Gastroesophageal sphincter (tissue), 3 donors: ENCODE measurements at regions not wholly inside any gene's neighbourhood (a gene's known extent, or its start where the extent isn't known, plus 50 kb on each side); places are given as distances from the start of the nearest gene placed in this dataset.

Source experiments
- CTCF ChIP-seq, 4 experiments: fragments of 200-600 bp in 2 of 4; fragments of 450-650 bp in 2 of 4; sonication (generic) in 1 of 4; IDR thresholded peaks; one replicate each; pipeline ENCODE4 v1.5.1; 2017 to 2019; ENCODE audit warnings: antibody characterized with exemption in 4 of 4, mild to moderate bottlenecking in 2 of 4, moderate library complexity in 2 of 4
- EP300 ChIP-seq: sonication (generic); formaldehyde crosslinking; IDR thresholded peaks from one replicate; pipeline ENCODE4 v1.6.1; 2017; ENCODE audit warnings: antibody characterized with exemption, mild to moderate bottlenecking
- POLR2A ChIP-seq, 2 donors: fragments of 450-650 bp; IDR thresholded peaks; one replicate each; pipeline ENCODE4 v1.6.1; 2017; ENCODE audit warnings: antibody characterized with exemption in 2 of 2, mild to moderate bottlenecking in 2 of 2, moderate library complexity in 1 of 2

- no peak for TF ChIP-seq EP300
- no peak for TF ChIP-seq CTCF (IDR thresholded peaks at IDR 0.05)
- no peak for TF ChIP-seq POLR2A (IDR thresholded peaks at IDR 0.05)
Observed at GRCh38 chr7:46414946-46415345, 493.9 kb upstream of the IGFBP3 start.
